ENCODE measurements at regions not wholly inside any gene's neighbourhood (a gene's known extent, or its start where the extent isn't known, plus 50 kb on each side); places are given as distances from the start of the nearest gene placed in this dataset.

GRCh38 chr3:177914224-177914623 lies 622.0 kb upstream of the KCNMB2 start:
- no peak for TF ChIP-seq CTCF (IDR thresholded peaks at IDR 0.05; ENCODE audit: low read depth, low read length, poor library complexity, severe bottlenecking)
- TF ChIP-seq EZH2phosphoT487 (IDR thresholded peaks at IDR 0.05; ENCODE audit: borderline replicate concordance, low read length) = no peak
